Adrenal gland (tissue), 9 donors: ENCODE measurements at regions not wholly inside any gene's neighbourhood (a gene's known extent, or its start where the extent isn't known, plus 50 kb on each side); places are given as distances from the start of the nearest gene placed in this dataset.

Experiments
- DNase-seq, 7 donors: peaks; one replicate each; pipeline ENCODE4 v3.0.0-alpha.2; 2019 to 2020
- H3K27ac ChIP-seq, 5 donors: fragments of 200-600 bp; sonication (generic) in 4 of 5; 1 replicate in 3 of 5; 2 replicates in 2 of 5; pipeline versions ENCODE4 v1.5.1 to v1.8.0; 2016 to 2020; ENCODE audit warnings: mild to moderate bottlenecking in 1 of 5
- H3K27me3 ChIP-seq: fragments of 200-600 bp; 2 replicates; pipeline ENCODE4 v1.8.0; 2021
- H3K36me3 ChIP-seq, 2 donors: fragments of 200-600 bp; replicated peaks in 1 of 2; 1 replicate in 1 of 2; 2 replicates in 1 of 2; pipeline versions ENCODE4 v1.5.1 to v1.8.0; 2018 to 2022
- H3K4me1 ChIP-seq, 2 donors: fragments of 200-600 bp; replicated peaks in 1 of 2; 1 replicate in 1 of 2; 2 replicates in 1 of 2; pipeline versions ENCODE4 v1.5.1 to v1.8.0; 2018 to 2021
- H3K4me3 ChIP-seq, 4 donors: fragments of 200-600 bp; sonication (generic) in 3 of 4; one replicate each; pipeline ENCODE4 v1.5.1; 2016 to 2018
- H3K9me3 ChIP-seq, 3 donors: fragments of 200-600 bp; sonication (generic) in 1 of 3; replicated peaks in 1 of 3; 1 replicate in 2 of 3; 2 replicates in 1 of 3; pipeline versions ENCODE4 v1.5.1 to v1.8.0; 2016 to 2021
- POLR2A ChIP-seq, 2 donors: fragments of 450-650 bp; IDR thresholded peaks; one replicate each; pipeline ENCODE4 v1.6.1; 2017; ENCODE audit warnings: antibody characterized with exemption in 2 of 2, mild to moderate bottlenecking in 2 of 2, moderate library complexity in 1 of 2
- WGBS, 4 donors: extraction: QIAGEN DNeasy Blood & Tissue Kit in 2 of 4; methylation state at CpG; one replicate each; pipeline versions ENCODE4 v1.1.5 to v1.1.7; 2013 to 2017; 5-methylcytosine and 5-hydroxymethylcytosine counted together
- intact Hi-C, 2 donors: fragments of 100-400 bp; cut with DNase I; formaldehyde crosslinking; loops; one replicate each; pipeline versions ENCODE4 v1.14.1 to v1.15.0; 2022 to 2023
- TF ChIP-seq, protein P1 (sequence below), 6 experiments: fragments of 450-650 bp in 4 of 6; fragments of 200-600 bp in 2 of 6; sonication (generic) in 1 of 6; IDR thresholded peaks; 1 replicate in 5 of 6; 2 replicates in 1 of 6; pipeline versions ENCODE4 v1.5.1 to v1.8.0; 2016 to 2021; ENCODE audit warnings: antibody characterized with exemption in 6 of 6, mild to moderate bottlenecking in 2 of 6, moderate library complexity in 1 of 6
- donor health status: healthy with polysubstance abuse.
- donor health status: Bipolar disorder and iron deficiency.
- donor health status: DM: yes; HTN: yes; CAD: no.
- donor health status: DM: no; HTN: no; CAD: no.
- donor health status: DM: no; HTN: no; CAD: no.

DNA sequence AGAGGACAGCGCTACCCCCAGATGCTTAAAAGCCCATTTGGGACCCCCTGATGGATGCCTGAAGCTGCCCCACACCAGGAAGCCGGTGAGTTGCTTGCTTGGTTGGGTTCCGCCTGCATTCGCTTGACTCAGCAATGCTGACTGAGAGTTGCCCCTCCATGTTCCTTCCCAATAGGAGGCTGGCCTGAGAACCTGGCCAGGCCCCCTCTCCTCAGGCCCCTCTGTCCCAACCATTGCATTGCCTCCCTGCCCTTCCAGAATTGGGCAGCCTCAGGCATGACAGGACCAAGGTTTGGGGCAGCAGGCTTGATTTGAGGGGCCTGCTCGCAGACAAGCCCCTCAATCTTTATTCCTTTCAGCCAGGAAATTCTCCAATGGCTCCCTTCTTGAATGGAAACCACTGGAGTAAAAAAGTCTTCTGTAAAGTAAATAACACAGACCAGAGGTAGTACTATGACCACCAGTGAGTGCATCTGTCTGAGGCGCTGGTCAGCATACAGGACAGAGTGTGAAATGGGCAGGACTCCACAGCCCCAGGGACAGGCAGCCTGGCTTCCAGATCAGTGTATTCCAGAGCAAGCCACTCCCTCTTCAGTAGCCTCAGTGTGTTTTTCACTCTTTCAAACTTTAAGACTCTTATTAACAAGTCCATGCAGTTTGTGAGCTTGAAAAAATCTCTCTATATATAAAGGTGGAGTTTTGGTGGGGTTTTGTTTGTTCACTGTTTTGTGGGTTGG is 104.7 kb downstream of the C1QL2 start:
- Histone ChIP-seq H3K27ac (no peak overlapping the region), H3K27me3 (no peaks in the 10 kb centered on the region), H3K9me3 (no peaks in the 10 kb centered on the region), H3K36me3 (no peaks in the 10 kb centered on the region), H3K4me1 (no peaks in the 10 kb centered on the region), H3K4me3 (no peak overlapping the region)
- intact Hi-C loops = no loop called here
- DNase-seq = no peak
- no peak for TF ChIP-seq POLR2A (IDR thresholded peaks at IDR 0.05)
- TF ChIP-seq, protein P1, sequence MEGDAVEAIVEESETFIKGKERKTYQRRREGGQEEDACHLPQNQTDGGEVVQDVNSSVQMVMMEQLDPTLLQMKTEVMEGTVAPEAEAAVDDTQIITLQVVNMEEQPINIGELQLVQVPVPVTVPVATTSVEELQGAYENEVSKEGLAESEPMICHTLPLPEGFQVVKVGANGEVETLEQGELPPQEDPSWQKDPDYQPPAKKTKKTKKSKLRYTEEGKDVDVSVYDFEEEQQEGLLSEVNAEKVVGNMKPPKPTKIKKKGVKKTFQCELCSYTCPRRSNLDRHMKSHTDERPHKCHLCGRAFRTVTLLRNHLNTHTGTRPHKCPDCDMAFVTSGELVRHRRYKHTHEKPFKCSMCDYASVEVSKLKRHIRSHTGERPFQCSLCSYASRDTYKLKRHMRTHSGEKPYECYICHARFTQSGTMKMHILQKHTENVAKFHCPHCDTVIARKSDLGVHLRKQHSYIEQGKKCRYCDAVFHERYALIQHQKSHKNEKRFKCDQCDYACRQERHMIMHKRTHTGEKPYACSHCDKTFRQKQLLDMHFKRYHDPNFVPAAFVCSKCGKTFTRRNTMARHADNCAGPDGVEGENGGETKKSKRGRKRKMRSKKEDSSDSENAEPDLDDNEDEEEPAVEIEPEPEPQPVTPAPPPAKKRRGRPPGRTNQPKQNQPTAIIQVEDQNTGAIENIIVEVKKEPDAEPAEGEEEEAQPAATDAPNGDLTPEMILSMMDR (IDR thresholded peaks at IDR 0.05) = no peak
- WGBS, 4 donors = 79 to 92% (median 82%) methylated on average over 6 of the region's 6 CpGs

GRCh38 chr2:119051263-119051662 is 107.3 kb downstream of the C1QL2 start:
- H3K4me1 ChIP-seq = no peaks in the 10 kb centered on the region
- no peak for TF ChIP-seq POLR2A (IDR thresholded peaks at IDR 0.05)
- TF ChIP-seq, protein P1 (IDR thresholded peaks at IDR 0.05) = no peak
- 66 to 87% (median 71%) methylated on average over 2 of the region's 2 CpGs for WGBS, 4 donors

GRCh38 chr2:119049968-119050704 is 108.1 kb downstream of the MARCO start:
- H3K4me3 ChIP-seq = no peak overlapping the region
- H3K9me3 ChIP-seq = no peaks in the 10 kb centered on the region
- H3K4me1 ChIP-seq = no peaks in the 10 kb centered on the region
- no peak for TF ChIP-seq POLR2A (IDR thresholded peaks at IDR 0.05)
- TF ChIP-seq, protein P1 (IDR thresholded peaks at IDR 0.05) = no peak
- 81 to 93% (median 91%) methylated on average over 8 to 12 of the region's 12 CpGs for WGBS, 4 donors
- no peaks in the 10 kb centered on the region for H3K27me3 ChIP-seq
- DNase-seq = no peak
- intact Hi-C loops = no loop called here
- H3K27ac ChIP-seq = no peak overlapping the region
- no peaks in the 10 kb centered on the region for H3K36me3 ChIP-seq

More at GRCh38 chr2:119051263-119051662, 107.3 kb downstream of the C1QL2 start:
- Histone ChIP-seq H3K4me3 (no peak overlapping the region), H3K9me3 (no peaks in the 10 kb centered on the region), H3K27me3 (no peaks in the 10 kb centered on the region), H3K36me3 (no peaks in the 10 kb centered on the region), H3K27ac (no peak overlapping the region)
- intact Hi-C loops = no loop called here
- DNase-seq = no peak
